ENCODE measurements at regions not wholly inside any gene's neighbourhood (a gene's known extent, or its start where the extent isn't known, plus 50 kb on each side); places are given as distances from the start of the nearest gene placed in this dataset.
"Not testable (repeated sequence)": the region's sequence is repeated elsewhere in the genome, so short reads cannot be mapped to it uniquely, and the experiment has no call there.

DNA sequence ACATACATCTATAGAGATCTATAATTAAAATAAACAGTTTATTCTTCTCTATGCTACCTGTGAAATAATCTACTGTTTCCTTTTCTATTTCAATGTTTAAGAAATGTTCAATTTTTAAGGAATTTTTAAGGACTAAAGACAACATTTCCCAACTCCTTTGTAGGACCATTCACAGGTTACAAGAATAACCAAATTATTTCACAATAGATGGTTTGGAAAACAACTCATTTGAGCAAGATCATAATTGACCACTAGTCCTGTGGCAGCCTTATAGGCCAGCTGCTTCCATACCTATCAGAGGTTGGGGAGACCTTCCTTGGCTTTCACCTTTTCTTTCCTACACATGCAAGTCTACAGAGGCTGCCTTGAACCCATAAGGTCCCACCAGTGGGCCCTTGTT is 193.7 kb downstream of the TTC39B start:
- no peak for DNase-seq

DNA sequence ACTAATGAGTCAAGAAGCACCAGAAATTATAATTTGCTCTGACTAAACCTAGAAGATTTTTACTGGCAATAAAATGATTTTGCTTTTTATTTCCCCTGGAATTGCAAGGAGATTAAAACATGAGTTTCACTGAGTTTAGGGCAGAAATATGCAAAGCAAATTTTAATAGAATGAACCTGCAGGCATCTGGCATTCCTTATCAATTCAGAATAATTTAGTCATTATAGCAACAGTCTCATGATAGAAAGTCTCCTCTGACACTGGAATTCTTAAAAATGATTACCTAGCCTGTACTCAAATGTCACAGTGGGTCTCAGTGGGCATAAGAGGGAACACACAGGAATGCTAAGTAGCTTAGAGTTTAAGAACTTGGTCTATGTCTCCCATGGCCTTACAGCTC is 195.9 kb downstream of the TTC39B start:
- no peak for DNase-seq

DNA sequence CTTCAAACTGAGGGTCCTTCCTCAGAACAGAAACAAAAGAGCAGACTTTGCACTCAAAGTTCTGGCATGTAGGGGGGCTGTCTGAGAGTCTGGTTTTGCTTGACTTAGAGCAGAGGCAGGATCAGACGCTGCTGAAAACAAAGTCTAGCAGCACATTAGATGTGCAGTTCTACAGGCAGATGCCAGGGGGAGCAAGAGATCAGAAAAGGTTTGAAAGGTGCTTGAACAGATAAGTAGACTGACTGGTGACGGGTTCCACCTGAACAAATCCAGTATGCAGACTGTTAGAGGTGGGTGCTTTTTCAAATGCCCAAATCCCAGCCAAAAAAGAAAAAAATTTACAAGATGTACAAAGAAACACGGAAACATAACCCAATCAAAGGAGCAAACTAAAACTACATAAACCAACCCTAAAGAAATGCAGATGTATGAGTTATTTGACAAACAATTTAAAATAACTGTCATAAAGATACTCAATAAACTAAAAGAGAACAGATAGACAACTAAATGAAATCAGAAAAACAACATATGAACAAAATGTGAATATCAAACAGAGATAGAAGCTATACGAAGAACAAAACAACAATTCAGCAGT is 194.7 kb upstream of the FREM1 start:
- DNase-seq: peak; percentile 2 to 15

DNA sequence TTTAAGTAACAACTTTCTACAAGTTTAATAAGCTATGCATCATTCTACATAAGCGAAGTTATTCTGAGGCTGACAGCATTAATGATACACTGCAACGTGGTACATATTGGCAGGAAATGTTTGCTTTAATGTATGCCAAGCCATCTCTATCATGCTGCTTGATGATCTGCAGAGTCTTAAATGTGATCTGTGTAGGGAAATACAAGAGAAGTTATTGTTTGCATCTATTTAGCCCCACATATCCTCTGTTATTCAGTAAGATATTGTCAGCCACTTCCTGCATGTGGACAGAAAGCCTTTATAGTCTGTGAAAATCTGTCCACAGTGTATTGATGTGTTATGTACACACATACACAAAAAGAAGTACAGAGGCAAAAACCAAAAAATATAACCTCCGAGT is 193.1 kb upstream of the FREM1 start:
- no peak for DNase-seq

DNA sequence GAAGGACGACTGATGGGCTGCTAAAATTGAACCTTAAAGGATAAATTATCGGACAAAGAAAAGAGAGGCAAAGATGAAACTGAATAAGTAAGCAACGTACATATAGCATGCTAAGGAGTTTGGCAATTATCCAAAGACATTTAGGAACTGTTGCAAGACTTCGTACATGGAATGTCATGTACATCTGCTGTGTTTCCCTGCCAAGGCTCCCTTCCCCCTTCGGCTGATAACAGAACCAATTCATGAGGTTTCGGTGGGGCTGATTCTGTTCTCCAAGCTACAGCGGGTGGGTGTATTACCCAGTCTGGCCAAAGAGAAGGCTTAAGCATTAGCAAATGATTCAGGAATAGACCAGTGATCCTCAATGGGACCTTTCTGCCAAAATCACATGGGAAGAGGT is 190.9 kb upstream of the FREM1 start:
- no peak for DNase-seq

DNA sequence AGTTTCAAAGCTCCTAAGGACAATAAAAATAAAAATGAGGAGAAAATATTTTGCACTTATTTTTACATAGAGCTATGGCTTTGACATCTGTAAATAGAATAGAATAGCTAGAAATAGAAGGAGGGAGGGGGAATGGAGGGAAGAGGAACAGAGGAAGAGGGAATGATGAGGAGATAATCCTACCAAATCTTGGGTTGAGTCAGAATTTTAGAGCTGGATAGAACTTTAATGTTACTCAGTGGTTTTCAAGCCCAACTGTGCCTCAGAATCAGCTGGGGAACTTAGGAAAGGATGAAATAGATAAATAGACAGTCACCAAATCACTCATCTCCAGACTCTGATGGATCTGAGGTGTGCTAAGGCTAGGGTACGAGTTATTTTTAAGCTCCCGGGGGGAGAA is 190.3 kb upstream of the FREM1 start:
- DNase-seq: no peak

DNA sequence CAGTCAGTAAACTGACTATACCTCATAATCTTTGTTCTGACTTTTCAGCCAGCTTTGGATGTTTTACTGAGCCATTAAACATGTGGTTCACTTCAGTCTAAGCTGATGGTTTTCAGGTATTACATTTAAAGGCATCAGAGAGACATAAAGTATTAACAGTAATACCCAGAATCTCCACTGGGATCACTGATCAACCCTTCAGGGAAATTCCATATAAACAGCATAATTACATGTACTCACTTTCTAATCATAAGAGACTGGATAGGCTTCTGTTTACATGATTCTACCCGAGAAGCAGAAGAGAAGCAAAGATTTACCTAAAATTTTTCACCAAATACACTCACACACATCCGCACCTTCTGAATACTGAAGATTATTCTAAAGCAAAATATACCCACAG is 186.7 kb upstream of the FREM1 start:
- no peak for DNase-seq

DNA sequence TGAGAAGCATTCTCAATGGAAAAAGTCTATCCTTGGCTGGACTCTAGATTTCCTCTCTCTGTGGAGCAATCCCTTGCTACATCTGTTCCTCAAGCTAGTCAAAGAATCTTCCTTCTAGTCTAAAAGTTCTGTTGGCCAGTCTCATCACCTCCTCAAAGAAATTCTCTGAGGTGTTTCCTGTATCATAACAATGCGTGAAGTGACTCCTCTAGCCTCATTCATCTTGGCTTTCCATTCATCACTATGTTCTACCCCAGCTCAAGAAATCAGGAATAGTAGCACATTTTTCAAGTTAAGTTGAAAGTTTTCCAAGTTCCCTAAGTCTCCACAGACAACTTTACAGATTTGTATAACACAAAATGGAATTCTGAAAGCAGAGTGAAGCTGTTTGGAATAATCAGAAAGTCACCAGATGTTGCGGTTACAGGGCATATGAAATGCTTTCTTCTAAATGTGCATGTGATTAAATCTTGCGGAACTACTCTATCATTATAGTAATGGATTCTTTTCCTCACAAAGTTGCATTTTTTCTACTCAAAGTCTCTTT is 176.6 kb upstream of the FREM1 start:
- no peak for DNase-seq

DNA sequence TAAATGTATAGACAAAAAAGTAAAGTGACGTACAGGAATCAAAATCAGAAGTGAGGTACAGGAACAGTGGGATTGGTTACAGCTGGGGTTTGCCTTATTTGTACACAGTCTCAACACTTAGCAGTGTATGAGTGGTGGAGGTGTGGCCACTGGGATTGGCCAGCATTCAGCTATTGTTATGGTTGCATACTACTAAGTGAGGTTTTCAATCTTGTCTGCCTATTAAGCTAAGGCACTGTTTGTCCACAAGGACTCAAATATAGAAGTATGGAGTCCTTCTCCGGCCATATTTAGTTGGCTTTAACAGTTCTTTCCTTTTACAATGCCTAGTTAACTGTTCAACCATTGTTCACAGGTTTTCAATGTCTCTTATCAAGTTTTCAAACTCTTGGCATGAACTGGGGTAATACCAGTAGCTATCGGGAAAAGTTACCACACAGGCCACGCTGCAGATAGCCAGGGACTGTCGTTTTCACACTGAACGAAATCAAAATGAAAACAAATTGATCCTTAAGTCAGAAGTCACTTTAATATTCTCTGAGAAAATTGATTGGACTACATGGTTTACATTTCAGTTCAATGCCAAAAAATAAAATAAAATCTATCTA is 176.0 kb upstream of the FREM1 start:
- no peak for DNase-seq

DNA sequence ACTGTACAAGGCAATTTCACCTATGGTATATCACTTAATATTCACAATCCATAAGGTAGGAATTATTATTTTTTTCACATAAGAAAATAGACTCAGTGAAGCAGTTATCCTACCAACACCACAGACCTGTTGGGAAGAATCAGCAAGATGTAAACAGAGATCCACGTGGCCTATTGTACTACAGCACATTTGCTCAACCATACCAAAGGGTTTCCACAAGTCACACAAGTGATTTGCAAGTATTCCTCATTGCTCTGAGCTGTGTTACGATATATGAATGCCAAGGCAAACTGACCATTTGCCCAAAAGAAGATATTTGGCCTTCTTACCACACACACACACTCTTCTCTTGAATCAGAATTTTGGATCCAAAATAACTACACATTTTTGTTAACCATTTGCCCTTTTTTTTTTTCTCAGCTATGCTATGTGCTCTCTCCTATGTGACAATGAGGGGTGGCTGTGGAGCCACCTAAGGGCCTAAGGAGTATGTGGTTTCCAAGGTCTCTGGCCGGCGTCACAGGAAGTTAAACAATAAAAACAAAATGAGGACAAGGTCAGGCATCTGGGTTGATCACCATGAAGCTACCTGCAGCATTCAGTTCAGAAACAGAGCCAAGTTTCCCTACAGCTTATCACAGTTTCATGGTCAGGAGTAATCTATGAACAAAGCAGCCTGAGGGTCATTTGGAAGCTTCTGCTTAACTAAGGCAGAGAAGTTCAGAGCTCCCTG is 171.0 kb upstream of the FREM1 start:
- DNase-seq: no peak

DNA sequence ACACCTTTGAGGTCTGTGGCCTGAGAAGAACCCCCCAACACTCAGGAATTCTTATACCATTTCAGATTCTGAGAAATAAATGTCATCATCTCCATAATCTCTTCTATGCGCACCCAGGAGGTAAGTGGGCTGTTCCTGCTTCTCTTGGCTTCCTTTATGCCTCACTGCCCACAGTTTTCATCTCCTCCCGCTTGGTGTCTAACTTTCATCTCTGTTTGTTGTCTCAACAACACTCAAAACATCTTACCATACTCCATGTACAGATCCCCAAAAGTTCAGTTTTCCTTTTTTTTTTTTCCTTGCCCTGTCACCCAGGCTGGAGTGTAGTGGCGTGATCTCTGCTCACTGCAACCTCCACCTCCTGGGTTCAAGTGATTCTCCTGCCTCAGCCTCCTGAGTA is 170.2 kb upstream of the FREM1 start:
- no peak for DNase-seq

DNA sequence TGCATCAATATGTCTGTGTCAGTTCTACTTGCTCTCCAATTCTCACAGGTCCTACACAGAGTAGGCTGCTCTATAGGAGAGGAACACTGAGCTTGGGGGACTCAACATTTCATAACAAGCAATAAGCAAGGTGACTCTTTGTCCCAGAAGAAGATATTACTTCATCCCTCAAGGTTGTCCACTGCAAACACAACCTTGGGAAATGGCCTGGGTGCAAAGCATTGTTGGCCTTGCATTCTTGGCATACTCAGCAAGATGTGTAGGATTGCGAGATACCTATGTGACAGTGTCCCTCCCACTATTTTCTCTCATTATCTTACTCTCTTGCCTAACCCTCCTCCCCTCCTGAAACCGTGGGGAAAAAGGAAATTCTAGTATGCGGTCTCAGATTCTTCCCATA is 169.8 kb upstream of the FREM1 start:
- DNase-seq: no peak

DNA sequence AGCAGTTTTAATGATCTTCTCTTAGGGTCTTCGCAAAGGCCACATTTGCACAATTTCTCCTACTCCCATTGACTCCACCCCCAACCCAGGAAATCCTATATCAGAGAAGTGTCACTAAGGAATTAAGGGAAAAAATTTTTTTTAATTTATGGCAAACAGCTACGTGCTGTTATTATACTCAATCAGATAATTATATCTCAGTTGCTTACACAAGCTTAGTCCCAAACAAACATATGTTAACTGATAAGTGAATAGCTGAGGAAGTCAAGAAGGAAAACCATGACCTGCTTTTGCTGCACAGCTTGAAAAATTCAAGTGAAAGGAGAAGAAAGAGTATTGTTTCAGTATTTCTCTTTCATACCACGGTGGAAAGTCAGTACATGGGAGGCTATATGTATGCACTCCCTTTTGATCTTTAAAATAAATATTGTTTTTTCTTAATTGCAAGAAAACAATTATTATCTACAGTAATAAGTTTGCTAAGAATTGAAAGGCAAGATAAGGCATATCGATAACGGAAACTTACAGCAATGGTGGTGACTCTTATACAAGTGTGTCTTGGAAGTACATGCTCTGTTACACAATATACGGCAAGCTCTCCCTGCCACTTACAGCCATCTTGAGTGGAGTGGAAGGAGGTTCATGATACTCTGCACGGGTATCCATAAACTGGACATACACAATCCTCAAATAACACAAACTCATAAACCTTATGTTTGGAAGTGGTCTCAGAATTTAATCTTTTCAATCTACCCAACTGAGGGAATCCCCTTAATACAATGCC is 167.9 kb upstream of the FREM1 start:
- no peak for DNase-seq

DNA sequence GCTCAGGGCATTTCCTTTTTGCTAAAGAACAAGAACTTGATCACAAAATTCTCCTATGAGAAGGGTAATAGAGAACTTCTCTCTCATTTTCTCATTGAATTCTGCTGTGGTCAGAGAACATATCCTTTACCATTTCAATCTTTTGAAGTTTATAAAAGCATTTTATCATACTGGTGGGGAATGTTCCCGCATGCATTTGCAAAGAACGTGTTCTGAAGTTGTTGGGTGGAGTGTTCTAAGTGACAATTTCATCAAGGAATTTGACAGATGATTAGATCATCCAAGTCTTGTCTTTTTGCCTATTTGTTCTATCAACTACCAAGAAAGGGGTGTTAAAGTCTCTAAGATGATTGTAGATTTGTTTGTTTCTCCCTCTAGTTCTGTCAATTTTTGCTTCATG is 163.4 kb upstream of the FREM1 start:
- no peak for DNase-seq

DNA sequence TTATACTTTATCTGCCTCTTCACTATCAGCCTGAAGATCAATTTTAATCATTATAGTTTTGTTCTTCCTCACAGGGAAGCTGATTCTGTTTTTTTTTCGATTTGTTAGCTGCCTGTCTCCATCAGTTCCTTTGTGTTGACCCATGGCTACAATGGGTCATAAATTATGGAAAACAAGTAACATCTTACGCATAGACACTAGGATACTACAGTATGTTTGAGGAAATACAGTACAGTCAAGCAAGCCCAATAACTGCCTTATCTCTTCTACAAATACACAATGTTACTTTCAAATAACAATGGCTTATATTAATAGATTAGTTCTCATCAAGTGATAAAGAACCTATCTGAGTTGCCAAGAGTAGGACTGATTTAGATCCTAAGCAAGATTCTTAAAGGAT is 160.5 kb upstream of the FREM1 start:
- DNase-seq: no peak

DNA sequence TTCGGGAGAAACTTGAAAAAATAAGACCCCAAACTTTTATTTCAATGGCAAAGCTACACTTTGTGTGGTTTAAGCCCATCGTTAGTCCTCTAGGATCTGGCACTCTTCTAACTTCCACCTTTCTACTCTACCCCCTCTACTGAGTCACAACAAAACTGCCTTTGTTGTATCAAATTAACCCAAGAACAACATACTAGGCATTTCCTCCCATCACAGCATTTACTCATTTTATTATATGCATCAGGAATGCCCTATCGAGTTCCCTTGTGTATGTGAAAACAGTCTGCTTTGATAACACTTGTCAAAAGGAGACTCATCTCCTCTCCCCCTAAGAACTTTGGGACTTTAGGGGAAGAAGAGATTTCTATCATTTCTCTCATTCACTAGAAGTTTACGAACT is 158.9 kb upstream of the FREM1 start:
- DNase-seq: no peak

DNA sequence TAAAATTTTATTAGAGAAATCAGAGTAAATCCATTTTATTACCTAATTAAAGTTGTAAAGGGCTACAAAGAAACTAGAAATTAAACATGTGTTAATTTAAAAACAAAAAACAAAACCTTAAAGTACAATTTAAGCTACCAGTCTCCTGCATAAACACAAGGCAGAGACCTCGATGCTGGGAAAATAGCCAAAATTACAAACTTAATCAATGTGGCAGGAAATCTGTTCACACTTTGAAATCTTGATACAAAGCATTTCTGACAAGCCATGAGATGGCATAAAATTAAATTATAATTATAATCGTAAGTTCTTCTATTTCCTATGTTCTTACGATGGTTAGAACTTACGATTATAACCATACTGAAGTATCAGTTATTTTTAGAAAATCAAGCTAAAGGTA is 158.0 kb upstream of the FREM1 start:
- DNase-seq: no peak

DNA sequence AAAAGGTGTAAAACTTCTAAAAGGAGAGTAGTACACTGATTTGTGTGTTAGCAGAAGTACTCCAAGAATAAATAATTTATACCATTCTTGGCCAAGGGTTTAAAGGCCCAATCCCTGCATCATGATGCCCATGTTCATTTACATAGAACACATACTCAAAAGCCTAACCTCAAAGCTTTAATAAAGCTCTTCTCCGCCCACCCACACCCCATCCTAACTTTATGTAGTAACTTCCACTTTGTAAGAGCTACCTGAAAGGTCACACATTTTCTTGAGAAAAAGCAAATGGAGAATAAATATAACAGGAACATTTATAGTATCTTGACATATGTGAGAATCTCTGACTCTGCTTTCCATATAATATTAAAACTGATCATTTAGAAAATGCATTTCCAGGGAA is 148.8 kb upstream of the FREM1 start:
- no peak for DNase-seq

DNA sequence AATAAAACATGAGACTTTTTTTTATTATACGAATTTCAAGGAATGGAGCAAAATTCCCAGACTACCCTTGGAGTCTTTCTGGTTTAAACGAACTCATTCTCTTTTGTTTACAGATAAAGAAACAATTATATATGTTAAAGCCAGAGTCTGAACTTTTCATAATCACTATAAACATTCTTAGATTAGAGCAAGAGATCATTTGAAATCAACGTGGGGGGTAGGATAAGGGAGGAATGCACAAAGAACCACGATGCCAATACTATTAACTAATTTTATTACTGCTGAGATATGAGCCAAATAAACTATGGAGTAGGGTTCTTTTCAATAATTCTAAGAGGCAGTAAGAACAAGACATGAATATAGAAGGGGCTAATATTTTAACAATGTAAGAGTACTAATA is 148.0 kb upstream of the FREM1 start:
- DNase-seq: no peak

DNA sequence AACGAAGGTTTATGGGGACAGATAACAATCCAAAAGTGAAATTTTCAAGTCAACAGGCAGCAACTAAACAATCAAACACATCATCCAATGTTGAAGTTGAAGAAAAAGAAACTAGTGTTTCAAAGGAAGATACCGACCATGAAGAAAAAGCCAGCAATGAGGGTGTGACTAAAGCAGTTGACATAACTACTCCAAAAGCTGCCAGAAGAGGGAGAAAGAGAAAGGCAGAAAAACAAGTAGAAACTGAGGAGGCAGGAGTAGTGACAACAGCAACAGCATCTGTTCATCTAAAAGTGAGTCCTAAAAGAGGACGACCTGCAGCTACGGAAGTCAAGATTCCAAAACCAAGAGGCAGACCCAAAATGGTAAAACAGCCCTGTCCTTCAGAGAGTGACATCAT is 145.1 kb upstream of the FREM1 start:
- DNase-seq: not testable (repeated sequence)

DNA sequence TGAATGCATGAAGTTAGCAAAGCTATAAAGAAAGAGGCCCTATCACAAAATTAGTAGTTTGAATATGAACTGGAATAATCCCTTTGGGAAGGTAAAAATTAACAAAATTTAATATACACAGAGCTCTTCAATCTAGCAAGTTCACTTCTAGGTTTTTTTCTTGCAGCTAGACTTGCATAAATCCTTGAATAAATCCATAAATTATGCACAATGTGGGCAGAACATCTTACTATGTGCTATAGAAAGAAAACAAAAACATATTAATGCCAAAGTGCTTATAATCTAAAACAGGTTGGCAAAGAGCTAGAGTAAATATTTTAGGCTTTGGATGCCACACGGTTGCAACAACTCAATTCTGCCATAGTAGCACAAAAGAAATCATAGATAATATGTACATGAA is 138.5 kb upstream of the FREM1 start:
- no peak for DNase-seq

DNA sequence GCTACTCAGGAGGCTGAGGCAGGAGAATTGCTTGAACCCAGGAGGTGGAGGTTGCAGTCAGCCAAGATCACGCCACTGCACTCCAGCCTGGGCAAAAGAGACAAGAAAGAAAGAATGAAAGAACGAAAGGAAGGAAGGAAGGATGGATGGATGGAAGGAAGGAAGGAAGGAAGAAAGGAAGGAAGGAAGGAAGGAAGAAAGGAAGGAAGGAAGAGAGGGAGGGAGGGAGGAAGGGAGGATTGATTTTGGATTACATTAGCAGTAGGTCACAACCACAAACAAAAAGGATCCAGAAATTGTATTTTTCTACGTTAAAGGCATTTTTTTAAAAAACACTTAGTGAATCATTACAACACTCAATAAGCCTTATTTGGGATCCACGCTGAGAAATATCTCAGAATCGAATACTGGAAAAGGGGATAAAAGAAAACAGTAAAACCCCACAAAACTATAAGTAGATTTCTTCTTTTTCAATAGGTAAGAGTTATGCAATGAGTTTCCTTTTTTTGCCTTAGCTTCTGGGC is 136.9 kb upstream of the FREM1 start:
- DNase-seq: no peak

DNA sequence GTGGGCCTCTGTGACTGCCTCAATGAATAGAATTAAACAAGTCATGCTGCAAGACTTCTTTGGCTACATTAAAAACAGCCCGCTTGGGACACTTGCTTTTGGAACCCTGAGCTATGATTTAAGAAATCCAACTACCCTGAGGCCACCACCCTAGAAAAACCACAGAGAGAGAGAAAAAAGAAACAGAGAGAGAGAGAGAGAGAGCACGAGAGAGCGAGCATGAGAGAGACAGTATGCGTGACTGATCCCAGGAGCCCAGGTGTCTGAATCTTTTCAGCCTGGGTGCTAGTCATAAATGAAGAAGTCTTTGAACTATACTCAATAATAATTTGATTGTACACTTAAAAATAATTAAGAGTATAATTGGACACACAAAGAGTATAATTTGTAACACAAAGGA is 123.1 kb upstream of the FREM1 start:
- no peak for DNase-seq

Data from hippocampal formation (tissue), 2 donors.